IPS DF 4.7 (cell line): ENCODE measurements at regions not wholly inside any gene's neighbourhood (a gene's known extent, or its start where the extent isn't known, plus 50 kb on each side); places are given as distances from the start of the nearest gene placed in this dataset.

Source experiments
- DNase-seq: peaks from one replicate; pipeline ENCODE4 v3.0.0-alpha.2; 2013; ENCODE audit warnings: low spot score; ENCODE audit errors: extremely low read depth

DNA sequence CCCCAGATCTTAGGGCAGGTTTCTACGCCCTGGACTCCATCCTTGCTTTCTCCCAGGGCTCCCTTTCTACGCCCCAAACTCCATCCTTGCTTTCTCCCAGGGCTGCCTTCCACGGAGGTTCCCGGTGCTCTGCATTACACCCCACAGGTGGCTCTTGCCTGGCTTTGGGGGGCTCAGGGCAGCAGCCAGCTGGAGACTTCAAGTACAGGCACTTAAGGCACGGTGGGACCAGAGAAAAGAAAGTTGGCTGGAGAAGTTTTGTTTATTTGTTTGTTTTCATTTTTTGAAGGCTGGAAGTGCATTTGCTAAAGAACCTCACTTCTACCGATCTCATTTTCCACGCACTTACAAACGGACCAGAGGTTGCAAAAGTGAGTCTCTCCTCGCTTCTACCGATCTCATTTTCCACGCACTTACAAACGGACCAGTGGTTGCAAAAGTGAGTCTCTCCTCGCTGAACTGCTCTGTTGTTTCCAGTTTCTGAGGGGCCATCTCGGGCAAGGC lies 103.8 kb upstream of the MED13L start:
- no peak for DNase-seq

DNA sequence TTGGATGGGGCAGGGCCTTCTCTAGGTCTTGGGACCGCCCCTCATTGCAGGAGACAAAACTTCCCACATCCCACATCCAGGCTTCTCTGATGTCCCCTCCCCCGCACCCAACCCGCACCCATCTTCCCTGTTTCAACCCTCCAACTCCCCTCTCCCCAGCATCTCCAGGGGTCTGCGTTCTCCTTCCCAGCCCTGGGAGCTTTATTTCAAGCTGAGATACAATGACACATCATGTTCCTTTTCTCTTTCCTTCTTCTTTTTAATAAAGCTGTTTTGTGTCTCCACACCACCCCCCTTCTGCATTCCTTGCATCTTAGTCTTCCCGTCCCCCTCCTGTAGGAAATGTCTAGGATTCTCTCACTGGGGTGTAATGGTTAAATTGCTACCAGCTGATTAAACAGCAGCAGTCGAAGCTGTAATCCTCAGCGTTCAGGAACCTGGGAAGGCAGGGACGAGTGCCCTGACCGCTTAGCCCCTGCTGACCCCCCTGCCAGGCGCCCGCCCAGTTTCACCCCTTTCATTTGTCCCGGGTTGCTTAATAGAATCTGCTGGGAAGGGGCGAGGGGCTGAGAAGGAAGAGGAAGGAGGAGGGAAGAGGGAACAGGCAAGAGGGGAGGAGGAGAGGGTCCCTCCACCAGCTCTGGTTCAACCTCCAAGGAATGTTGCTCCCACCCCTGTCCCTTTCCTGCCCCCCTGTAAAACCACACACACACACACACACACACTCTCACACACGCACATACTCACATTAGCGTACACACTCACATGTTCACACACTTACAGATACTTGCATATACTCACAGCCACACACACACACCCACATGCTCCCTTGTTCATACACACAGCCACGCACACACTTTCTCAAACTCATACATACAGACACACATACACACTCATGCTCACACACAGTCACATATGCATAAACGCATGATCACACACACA lies 104.5 kb upstream of the MED13L start:
- DNase-seq, result peak; percentile 60

DNA sequence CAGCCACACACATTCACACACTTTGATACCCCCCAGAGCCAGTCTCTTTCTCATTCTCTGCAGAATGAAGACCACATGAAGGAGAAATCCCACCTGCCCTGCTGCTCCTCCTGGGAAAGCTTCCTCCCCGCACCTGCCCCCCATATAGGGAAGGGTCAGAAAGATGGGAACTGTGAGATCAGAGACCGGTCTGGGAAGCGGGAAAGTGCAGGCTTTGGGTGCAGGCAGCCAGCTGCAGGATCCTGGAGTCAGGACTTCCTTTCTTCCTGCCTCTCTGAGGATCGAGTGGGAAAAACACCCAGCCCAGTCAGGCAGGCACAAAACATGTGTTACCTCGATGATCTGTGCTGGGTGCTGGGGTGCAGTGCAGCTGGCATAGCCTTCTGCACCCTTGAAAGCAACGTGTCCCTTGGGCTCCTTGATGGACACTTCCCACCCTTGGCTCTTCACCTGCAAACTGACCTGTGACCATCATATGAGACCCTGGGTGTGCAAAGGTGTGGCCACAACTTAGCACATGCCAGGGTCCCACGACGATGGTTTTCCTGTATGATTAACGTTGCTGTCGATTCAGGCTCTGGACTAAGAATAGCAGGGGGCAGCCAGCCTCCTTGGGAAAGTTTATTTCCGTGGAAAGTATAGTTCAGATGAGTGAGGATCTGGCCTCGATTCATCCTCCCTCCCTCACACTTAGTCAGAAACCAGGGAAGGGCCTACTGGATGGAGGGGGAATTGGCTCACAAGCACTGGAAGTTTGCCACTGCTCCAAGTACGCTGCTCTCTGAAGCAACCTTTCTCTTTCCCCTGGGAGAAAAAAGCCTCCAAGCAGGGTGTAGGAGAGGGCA lies 105.4 kb upstream of the MED13L start:
- no peak for DNase-seq

DNA sequence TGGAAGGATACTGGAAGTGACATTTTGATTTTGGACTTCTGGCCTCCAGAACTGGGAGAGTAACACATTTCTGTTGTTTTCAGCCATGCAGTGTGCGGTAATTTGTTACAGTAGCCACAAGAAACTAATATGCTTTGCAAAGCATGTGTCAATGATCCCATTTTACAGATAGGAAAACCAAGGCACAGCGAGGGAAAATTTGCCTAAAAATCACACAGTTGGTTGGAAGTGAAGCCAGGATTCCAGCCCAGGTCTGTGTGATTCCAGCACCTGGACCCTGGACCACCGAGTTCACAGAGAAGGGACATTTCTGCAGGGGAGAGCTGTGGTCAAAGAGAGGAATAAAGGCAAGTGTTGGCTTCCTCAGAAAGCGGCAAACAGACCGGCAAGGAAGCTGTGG lies 106.7 kb upstream of the MED13L start:
- no peak for DNase-seq

DNA sequence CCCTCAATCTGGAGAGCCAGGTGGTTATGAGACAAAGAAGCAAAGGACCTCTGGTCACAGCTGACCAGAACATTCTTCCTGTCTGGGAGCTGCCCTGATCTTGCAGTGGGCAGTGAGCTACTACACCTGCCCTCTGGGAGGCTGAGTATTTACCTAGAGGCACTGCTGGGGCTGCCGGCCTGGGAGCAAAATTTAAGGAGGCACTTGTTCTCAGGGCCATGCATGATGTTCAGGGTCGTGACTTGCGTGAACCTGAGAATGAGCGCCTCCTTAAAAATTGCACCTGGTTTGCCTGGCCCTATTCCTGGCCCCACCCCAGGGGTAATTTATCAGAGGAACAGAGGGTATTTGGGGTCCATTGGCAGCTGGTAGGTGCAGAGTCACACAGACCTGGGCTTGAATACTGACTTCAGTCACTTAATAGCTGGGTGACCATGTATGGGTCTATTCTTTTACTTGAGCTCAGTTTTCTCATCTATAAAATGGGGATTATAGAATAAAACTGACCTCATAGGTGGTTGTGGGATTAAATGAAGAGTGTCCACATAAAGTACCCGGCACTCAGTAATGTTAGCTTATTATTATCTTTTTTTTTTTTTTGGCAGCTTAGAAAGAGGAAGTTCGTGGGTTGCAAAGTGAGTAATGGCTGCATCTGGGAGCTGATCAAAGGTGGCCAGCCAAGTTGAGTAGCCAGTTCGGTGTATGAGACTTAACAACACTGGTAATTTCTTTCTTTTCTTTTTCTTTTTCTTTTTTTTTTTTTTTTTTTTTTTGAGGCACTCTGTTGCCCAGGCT lies 107.4 kb upstream of the MED13L start:
- DNase-seq, result no peak

DNA sequence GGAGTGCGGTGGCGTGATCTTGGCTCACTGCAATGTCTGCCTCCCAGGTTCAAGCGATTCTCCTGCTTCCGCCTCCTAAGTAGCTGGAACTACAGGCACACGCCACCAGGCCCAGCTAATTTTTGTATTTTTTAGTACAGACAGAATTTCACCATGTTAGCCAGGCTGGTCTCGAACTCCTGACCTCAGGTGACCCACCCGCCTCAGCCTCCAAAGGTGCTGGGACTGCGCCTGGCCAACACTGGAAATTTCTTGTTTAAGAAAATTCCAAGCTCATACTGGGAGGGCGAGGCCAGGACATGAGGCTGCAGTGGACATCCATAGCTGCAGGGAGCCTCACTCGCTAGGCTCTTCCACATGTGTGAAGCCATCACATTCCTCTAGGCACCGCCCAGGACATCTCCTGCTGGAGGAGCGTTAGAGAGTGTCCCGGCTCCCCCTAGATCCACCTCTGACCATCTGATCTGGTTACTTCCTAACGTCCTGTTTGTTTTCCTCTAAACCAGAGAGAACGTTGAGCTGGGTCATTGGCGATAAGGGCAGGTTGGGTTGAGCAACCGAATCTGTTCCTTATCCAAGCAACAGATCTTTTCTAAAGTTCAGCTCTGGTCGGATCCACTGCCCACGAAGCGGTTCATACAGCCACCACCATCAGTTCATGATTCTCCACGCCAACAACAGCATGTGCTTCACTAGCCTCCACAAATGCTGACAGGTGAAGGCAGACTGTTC lies 108.2 kb upstream of the MED13L start:
- DNase-seq, result no peak

DNA sequence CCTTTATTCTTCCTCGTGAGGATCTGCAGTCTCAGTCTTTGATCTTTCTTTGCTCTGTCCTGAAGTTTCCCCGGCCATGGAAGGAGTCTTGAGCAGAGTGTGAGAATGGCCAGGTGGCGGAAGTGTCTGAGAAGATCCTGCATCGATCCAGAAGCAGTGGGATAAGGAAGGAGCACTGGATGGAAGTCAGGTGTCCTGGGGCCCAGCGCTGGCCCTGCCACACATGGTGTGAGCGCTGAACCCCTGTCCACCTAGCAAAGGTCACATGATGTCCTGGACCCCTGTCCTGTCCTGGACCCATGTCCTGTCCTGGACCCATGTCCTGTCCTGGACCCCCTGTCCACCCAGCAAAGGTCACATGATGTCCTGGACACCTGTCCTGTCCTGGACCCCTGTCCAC lies 111.8 kb upstream of the MED13L start:
- DNase-seq, result no peak

DNA sequence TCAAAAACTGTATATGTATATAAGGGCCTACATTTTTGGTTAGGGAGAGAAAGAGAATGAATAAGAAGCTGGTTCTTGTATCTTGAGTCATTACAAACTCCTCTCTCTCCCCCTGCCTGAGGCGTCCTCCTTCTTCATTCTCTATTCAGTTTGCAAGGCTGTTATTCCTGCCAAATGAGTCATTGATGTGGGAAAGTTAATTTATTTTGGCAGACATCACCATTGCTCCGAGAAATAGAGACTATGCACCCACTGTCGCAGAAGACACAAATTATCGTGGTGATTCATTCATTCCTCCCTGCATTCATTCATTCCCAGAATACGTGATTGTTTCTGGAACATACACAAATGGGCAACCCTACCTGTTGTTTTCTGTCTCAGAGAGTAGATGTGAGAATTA lies 112.5 kb upstream of the MED13L start:
- no peak for DNase-seq

DNA sequence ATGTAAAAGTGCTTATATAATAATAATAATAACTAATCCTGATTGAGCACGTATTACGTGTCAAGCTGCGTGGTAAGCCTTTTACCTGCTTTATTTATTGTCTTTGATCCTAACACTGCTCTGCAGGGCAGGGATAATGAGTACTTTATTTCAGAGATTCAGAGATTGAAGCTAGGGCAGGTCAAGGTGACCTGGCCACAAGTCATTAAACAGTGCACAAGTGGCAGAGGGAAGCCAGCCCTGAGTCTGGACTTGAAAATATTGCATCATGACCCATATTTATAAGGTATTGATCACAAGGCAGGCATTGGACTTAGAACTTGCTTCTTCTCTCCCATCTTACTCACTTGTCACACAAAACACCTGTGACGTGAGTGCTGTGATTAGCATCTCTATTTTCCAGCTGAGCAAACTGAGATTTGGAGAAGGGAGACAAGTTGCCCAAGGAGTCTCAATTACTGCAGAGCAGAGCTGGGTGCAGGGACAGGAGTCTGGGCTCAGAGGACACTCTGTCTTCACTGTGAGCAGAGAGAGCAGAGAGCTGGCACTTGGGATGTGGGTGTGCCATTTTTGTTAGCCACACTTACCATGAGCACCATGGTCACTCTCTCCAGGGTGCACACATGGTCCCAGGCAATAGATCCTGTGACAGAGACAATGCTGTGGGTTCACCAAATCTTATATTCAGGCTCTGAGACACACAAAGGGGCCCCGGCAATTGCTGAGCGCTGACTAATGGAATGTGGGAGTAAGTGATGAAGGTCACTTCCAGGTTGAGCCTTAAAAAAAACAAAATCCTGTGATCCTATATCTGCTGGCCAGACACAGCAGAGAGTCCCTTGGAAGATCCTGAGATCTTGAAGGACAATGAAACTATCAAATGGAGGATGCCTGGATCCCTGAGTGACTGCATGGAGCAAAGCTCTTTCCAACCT lies 113.2 kb upstream of the MED13L start:
- no peak for DNase-seq

DNA sequence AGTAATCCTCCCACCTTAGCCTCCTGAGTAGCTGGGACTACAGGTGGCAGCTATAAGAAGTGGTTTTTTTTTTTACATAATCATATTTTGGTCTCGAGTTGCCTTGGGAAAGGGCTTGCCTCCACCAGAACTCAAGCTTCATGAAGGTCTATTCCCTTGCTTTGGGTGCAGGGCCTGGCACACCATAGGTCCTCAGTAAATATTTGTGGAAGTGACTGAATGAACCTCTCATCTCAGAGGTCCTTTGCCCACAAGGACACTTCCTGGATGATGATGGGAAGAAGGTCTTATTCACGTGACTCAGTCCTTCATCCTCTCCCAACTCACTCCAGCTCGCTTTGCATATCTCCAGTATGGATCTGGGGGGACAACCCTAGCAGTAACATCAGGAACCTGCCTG lies 114.0 kb upstream of the MED13L start:
- no peak for DNase-seq

DNA sequence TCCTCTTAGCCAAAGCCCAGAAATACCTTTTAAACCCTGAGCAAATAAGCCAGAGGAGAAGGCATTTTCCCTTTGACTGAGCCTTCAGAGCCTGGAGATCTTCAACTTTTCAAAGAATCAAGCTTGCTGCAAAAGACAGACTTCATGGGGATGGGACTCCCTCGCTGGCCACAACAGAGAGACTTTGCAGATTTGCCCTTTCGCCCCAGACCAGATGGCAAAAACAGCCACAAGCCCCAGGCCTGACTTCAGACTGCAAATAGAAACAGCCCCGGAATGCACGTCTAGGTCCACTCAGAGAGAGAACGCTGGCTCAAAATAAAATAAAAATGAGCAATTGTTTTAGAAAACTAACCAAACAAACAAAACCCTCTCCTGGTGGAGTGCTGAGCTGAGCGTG lies 114.6 kb upstream of the MED13L start:
- no peak for DNase-seq

DNA sequence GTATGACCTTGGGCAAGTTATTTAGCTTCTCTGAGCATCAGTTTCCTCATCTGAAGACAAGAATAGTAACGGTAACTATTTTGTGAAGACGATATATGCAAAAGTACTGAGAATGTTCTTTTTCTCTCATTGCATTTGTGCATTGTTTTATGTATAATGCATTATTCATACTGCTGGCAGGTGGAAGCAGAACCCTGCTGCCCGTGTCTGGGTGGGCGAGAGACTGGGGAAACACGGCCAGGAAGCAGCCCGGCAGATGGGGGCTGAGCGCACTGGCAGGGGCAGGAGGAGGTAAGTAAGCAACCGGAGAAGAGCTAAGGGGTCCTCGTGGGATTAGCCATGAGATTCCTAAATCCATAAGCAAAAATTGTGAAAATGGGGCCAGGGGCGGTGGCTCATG lies 115.8 kb upstream of the MED13L start:
- no peak for DNase-seq

DNA sequence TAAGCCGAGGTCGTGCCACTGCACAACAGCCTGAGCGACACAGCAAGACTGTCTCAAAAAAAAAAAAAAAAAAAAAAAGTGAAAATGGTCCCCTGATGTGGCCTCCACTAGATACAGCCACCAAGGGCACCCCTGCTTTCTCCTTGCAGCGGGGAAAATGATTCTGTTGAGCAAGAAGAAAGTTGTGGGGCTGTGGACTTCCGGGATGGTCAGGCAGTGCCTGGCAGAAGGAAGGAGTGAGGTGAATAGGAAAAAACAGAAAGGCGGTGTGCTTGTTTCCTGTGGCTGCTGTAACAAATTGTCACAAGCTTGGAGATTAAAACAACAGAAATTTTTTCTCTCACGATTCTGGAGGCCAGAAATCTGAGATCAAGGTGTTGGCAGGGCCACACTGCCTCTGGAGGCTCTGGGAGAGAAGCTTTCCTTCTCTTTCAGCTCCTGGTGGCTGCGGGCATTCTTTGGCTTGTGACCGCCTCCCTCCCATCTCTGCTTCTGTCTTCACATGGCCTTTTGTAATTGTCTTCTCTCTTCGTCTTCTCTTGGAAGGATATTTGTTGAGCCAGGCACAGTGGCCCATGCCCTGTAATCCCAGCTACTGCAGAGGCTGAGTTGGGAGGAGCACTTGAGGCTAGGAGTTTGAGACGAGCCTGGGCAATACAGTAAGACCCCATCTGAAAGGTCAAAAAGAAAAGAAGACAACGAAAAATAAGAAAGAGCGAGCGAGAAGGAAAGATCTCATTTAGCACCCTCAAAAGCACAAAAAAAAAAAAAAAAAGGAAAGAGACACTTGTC lies 116.6 kb upstream of the MED13L start:
- no peak for DNase-seq

DNA sequence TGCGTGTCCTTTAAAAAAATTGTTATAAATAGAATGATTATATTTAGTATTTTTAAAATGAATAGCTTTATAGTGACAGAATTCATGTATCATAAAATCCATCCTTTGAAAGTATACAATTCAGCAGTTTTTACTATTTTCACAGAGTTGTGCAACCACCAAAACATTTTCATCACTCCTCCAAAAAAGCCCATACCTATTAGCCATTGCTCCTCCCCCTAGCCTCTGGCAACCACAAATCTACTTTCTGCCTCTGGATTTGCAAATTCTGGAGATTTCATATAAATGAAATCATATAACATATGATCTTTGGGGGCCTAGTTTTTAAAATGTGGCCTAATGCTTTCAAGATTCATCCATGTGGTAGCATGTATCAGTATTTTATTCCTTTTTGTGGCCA lies 117.9 kb upstream of the MED13L start:
- DNase-seq, result no peak

DNA sequence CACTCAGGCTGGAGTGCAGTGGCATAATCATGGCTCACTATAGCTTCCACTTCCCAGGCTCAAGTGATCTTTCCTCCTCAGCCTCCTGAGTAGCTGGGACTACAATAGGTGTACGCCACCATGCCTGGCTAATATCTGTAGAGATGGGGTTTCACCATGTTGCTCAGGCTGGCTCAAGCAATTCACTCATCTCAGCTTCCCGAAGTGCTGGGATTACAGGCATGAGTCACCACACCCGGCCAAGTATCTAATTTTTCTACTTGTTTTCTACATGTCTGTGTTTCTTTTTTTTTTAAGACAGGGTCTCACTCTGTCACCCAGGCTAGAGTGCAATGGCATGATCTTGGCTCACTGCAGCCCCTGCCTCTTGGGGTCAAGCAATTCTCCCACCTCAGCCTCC lies 119.7 kb upstream of the MED13L start:
- no peak for DNase-seq

DNA sequence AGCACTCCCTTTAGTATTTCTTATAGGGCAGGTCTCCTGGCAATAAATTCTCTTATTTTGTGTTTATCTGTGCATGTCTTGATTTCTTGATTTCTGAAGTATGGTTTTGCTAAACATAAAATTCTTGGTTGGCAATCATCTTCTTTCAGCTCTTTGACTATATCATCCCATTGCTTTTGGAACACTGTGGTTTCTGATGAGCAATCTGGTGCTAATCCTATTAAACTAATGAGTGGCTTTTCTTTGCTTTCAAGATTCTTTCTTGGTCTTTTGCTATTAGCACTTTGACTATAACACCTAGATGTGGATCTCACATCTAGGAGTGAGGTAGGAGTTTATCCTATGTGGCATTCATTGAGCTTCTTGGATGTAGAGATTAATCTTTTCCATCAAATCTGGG lies 120.7 kb upstream of the MED13L start:
- no peak for DNase-seq

DNA sequence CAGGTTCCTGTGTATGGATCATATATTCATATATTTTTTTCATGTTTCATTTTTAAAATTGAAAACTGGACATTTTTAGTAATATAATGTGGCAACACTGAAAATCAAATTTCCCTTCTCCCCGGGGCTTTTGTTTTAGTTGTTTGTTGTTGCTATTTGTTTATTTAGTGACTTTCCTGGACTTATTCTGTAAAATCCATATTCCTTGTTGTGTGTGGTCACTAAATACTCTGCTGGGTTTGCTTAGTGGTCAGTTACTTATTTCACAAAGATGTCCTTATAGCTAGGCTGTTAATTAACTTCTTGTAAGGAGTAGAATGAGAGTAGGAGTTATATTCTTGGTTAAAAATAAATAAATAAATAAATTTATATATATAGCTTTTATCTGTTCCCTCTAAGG lies 121.6 kb upstream of the MED13L start:
- DNase-seq, result no peak

DNA sequence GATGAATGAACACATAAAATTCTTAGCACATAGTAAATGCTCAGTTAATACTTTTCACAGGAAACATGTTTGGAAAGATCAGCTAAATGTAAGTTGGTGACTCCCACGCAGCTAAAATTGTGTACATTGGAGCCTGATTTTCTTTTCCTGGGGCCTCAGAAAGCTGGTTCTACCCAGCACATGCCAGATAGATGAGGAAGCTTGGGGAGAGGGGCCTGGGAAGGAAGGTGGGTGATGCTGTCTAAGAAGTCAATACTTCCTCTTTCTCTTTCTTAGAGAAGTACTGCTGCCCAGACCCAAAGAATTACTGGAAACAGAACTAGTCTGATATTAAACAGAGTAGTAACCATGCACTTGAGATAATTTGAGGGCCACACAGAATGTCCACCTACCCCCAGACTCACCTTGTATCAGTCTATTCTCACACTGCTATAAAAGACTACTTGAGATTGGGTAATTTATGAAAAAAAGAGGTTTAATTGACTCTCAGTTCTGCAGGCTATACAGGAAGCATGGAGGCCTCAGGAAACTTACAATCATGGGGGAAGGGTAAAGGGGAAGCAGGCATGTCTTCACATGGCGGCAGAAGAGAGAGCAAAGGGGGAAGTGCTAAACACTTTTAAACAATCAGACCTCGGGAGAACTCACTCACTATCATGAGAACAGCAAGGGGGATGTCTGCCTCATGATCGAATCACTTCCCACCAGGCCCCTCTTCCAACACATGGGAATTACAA lies 123.3 kb upstream of the MED13L start:
- DNase-seq, result no peak
